Lower lobe of right lung (tissue), 2 donors: ENCODE measurements at regions not wholly inside any gene's neighbourhood (a gene's known extent, or its start where the extent isn't known, plus 50 kb on each side); places are given as distances from the start of the nearest gene placed in this dataset.
"Not testable (repeated sequence)": the region's sequence is repeated elsewhere in the genome, so short reads cannot be mapped to it uniquely, and the experiment has no call there.

Experiments used
- ATAC-seq, 2 donors: fragments of 200-7000 bp; cut with Tn5 transposase; one replicate each; pipeline ENCODE4 v1.9.1; 2020 to 2022; ENCODE audit warnings: mild to moderate bottlenecking in 2 of 2, moderate library complexity in 2 of 2
- DNase-seq: peaks from one replicate; pipeline ENCODE4 v3.0.0-alpha.2; 2020
- H3K27ac ChIP-seq: fragments of 200-600 bp; one replicate; pipeline ENCODE4 v1.8.0; 2022
- H3K27me3 ChIP-seq: fragments of 200-600 bp; one replicate; pipeline ENCODE4 v1.8.0; 2022; ENCODE audit warnings: low read depth
- H3K36me3 ChIP-seq: fragments of 200-600 bp; one replicate; pipeline ENCODE4 v1.8.0; 2022; ENCODE audit warnings: mild to moderate bottlenecking
- H3K4me1 ChIP-seq: fragments of 200-600 bp; one replicate; pipeline ENCODE4 v1.8.0; 2022
- H3K4me3 ChIP-seq: fragments of 200-600 bp; one replicate; pipeline ENCODE4 v1.8.0; 2022; ENCODE audit warnings: mild to moderate bottlenecking
- H3K9me3 ChIP-seq: fragments of 200-600 bp; one replicate; pipeline ENCODE4 v1.8.0; 2022
- CTCF ChIP-seq: fragments of 200-600 bp; IDR thresholded peaks from one replicate; pipeline ENCODE4 v1.8.0; 2022; ENCODE audit warnings: antibody characterized with exemption, mild to moderate bottlenecking
- intact Hi-C: fragments of 100-400 bp; cut with DNase I; formaldehyde crosslinking; loops from one replicate; pipeline ENCODE4 v1.11.0; 2022
- donor health status: DM: no; HTN: yes; CAD: no; lungs with severe emphysema.

GRCh38 chr10:120103738-120104560 is 211.4 kb downstream of the SEC23IP start:
- Histone ChIP-seq H3K27ac (no peak overlapping the region), H3K9me3 (no peaks in the 10 kb centered on the region), H3K4me1 (no peaks in the 10 kb centered on the region), H3K36me3 (no peaks in the 10 kb centered on the region), H3K27me3 (no peaks in the 10 kb centered on the region), H3K4me3 (no peak overlapping the region)
- no peak for TF ChIP-seq CTCF
- ATAC-seq, result peak; percentile 89 to 92
- intact Hi-C loops, result no loop called here
- DNase-seq, result no peak

- no peak for ATAC-seq
- no peaks in the 10 kb centered on the region for H3K36me3 ChIP-seq
- no peaks in the 10 kb centered on the region for H3K4me1 ChIP-seq
- TF ChIP-seq CTCF, result no peak
- H3K27me3 ChIP-seq, result no peaks in the 10 kb centered on the region
- DNase-seq, result no peak
- H3K4me3 ChIP-seq, result no peak overlapping the region
- no peak overlapping the region for H3K27ac ChIP-seq
- no peaks in the 10 kb centered on the region for H3K9me3 ChIP-seq
- intact Hi-C loops, result no loop called here
Observed at GRCh38 chr10:120105001-120105400, 212.5 kb downstream of the SEC23IP start.

GRCh38 chr10:120105492-120105891 is 213.0 kb downstream of the SEC23IP start:
- intact Hi-C loops, result no loop called here
- no peak for TF ChIP-seq CTCF
- H3K9me3 ChIP-seq, result no peaks in the 10 kb centered on the region

GRCh38 chr10:120108916-120109315 is 216.4 kb downstream of the SEC23IP start:
- H3K4me1 ChIP-seq, result no peaks in the 10 kb centered on the region

More at GRCh38 chr10:120105492-120105891, 213.0 kb downstream of the SEC23IP start:
- Histone ChIP-seq H3K4me3 (no peak overlapping the region), H3K27me3 (no peaks in the 10 kb centered on the region), H3K4me1 (no peaks in the 10 kb centered on the region), H3K27ac (no peak overlapping the region), H3K36me3 (no peaks in the 10 kb centered on the region)
- ATAC-seq (no peak), DNase-seq (no peak)

GRCh38 chr10:120109725-120110124 is 217.2 kb downstream of the SEC23IP start:
- ATAC-seq, H3K4me1 ChIP-seq, H3K4me3 ChIP-seq, H3K9me3 ChIP-seq, DNase-seq, H3K27me3 ChIP-seq, intact Hi-C loops, H3K27ac ChIP-seq, H3K36me3 ChIP-seq: not testable (repeated sequence)

More at GRCh38 chr10:120108916-120109315, 216.4 kb downstream of the SEC23IP start:
- DNase-seq, result no peak
- Histone ChIP-seq H3K9me3 (no peaks in the 10 kb centered on the region), H3K27me3 (no peaks in the 10 kb centered on the region), H3K27ac (no peak overlapping the region), H3K36me3 (no peaks in the 10 kb centered on the region), H3K4me3 (no peak overlapping the region)
- intact Hi-C loops, result no loop called here
- ATAC-seq, result no peak
- no peak for TF ChIP-seq CTCF

GRCh38 chr10:120110196-120110595 is 217.7 kb downstream of the SEC23IP start:
- H3K4me1 ChIP-seq, result no peaks in the 10 kb centered on the region
- no peak overlapping the region for H3K27ac ChIP-seq
- H3K9me3 ChIP-seq, result no peaks in the 10 kb centered on the region
- H3K4me3 ChIP-seq, result no peak overlapping the region
- intact Hi-C loops, result no loop called here
- TF ChIP-seq CTCF, result no peak
- H3K27me3 ChIP-seq, result no peaks in the 10 kb centered on the region
- no peak for ATAC-seq
- H3K36me3 ChIP-seq, result no peaks in the 10 kb centered on the region
- no peak for DNase-seq
